ENCODE measurements at regions not wholly inside any gene's neighbourhood (a gene's known extent, or its start where the extent isn't known, plus 50 kb on each side); places are given as distances from the start of the nearest gene placed in this dataset.

- no peak for TF ChIP-seq POLR2A (IDR thresholded peaks at IDR 0.05)
- TF ChIP-seq POLR2AphosphoS5 (IDR thresholded peaks at IDR 0.05) = no peak
- TF ChIP-seq CTCF (IDR thresholded peaks at IDR 0.05) = no peak
- TF ChIP-seq EP300 (IDR thresholded peaks at IDR 0.05) = no peak
These were observed 241.2 kb downstream of the SETD4 start for GRCh38 chr21:35819134-35819533.

Data from suprapubic skin (tissue), 4 donors.